H9 (cell line): ENCODE measurements at regions not wholly inside any gene's neighbourhood (a gene's known extent, or its start where the extent isn't known, plus 50 kb on each side); places are given as distances from the start of the nearest gene placed in this dataset.

Experiments
- DNase-seq: peaks from one replicate; pipeline ENCODE4 v3.0.0-alpha.2; 2017
- H2AFZ ChIP-seq: one replicate; pipeline ENCODE4 v1.6.1; 2013; ENCODE audit warnings: mild to moderate bottlenecking, low read length, control low read depth, moderate library complexity
- H2AK5ac ChIP-seq: 2 replicates; pipeline ENCODE4 v1.6.1; 2013; ENCODE audit warnings: low read length, control low read depth, mixed read lengths; ENCODE audit not compliant: insufficient read length
- H2BK120ac ChIP-seq: one replicate; pipeline ENCODE4 v1.6.1; 2013; ENCODE audit warnings: low read depth, mild to moderate bottlenecking, low read length, control low read depth, inconsistent platforms; ENCODE audit not compliant: poor library complexity, severe bottlenecking
- H2BK12ac ChIP-seq: 2 replicates; pipeline ENCODE4 v1.6.1; 2013; ENCODE audit warnings: low read length, control low read depth, mixed read lengths, low read depth; ENCODE audit not compliant: insufficient read length
- H2BK15ac ChIP-seq: 2 replicates; pipeline ENCODE4 v1.6.1; 2013; ENCODE audit warnings: low read depth, low read length, control low read depth
- H2BK20ac ChIP-seq: one replicate; pipeline ENCODE4 v1.6.1; 2013; ENCODE audit warnings: low read depth, mild to moderate bottlenecking, low read length, control low read depth, inconsistent platforms; ENCODE audit not compliant: poor library complexity, severe bottlenecking
- H2BK5ac ChIP-seq: 2 replicates; pipeline ENCODE4 v1.6.1; 2013; ENCODE audit warnings: low read length, control low read depth, mixed read lengths; ENCODE audit not compliant: insufficient read length
- H3K14ac ChIP-seq: 2 replicates; pipeline ENCODE4 v1.6.1; 2013; ENCODE audit warnings: low read length, control low read depth; ENCODE audit not compliant: insufficient read depth
- H3K18ac ChIP-seq: 2 replicates; pipeline ENCODE4 v1.6.1; 2013; ENCODE audit warnings: low read depth, mild to moderate bottlenecking, mixed read lengths, low read length, control low read depth; ENCODE audit not compliant: insufficient read length
- H3K23ac ChIP-seq: 2 replicates; pipeline ENCODE4 v1.6.1; 2013; ENCODE audit warnings: low read length, control low read depth, mixed read lengths, low read depth; ENCODE audit not compliant: insufficient read length
- H3K23me2 ChIP-seq: 2 replicates; pipeline ENCODE4 v1.6.1; 2013; ENCODE audit warnings: low read depth, mild to moderate bottlenecking, mixed read lengths, low read length, control low read depth; ENCODE audit not compliant: insufficient read length, poor library complexity, severe bottlenecking
- H3K27ac ChIP-seq: 2 replicates; pipeline ENCODE4 v1.5.1; 2013; ENCODE audit warnings: low read length, control low read depth, mixed read lengths, low read depth; ENCODE audit not compliant: insufficient read length
- H3K27me3 ChIP-seq: 2 replicates; pipeline ENCODE4 v1.6.1; 2013; ENCODE audit warnings: low read length, control low read depth, inconsistent platforms; ENCODE audit not compliant: insufficient read depth
- H3K4ac ChIP-seq: 2 replicates; pipeline ENCODE4 v1.6.1; 2013; ENCODE audit warnings: low read depth, mild to moderate bottlenecking, control low read depth, inconsistent platforms, low read length, moderate library complexity
- H3K4me1 ChIP-seq: 2 replicates; pipeline ENCODE4 v1.6.1; 2013; ENCODE audit warnings: low read length, control low read depth, inconsistent platforms; ENCODE audit not compliant: insufficient read depth
- H3K4me2 ChIP-seq: 2 replicates; pipeline ENCODE4 v1.6.1; 2013; ENCODE audit warnings: low read length, control low read depth, mixed read lengths; ENCODE audit not compliant: insufficient read length, insufficient read depth
- H3K56ac ChIP-seq: 2 replicates; pipeline ENCODE4 v1.6.1; 2013; ENCODE audit warnings: low read depth, mild to moderate bottlenecking, mixed read lengths, low read length, control low read depth; ENCODE audit not compliant: insufficient read length
- H3K79me1 ChIP-seq: 2 replicates; pipeline ENCODE4 v1.6.1; 2013; ENCODE audit warnings: low read depth, mild to moderate bottlenecking, moderate library complexity, low read length, control low read depth, inconsistent platforms; ENCODE audit not compliant: insufficient read depth, poor library complexity, severe bottlenecking
- H3K79me2 ChIP-seq: 2 replicates; pipeline ENCODE4 v1.6.1; 2013; ENCODE audit warnings: low read length, control low read depth, inconsistent platforms; ENCODE audit not compliant: insufficient read depth
- H3K9ac ChIP-seq: 2 replicates; pipeline ENCODE4 v1.6.1; 2013; ENCODE audit warnings: low read length, control low read depth, mixed read lengths; ENCODE audit not compliant: insufficient read length; ENCODE audit errors: extremely low read depth
- H3K9me3 ChIP-seq: one replicate; pipeline ENCODE4 v1.6.1; 2013; ENCODE audit warnings: low read depth, low read length, inconsistent platforms; ENCODE audit not compliant: control insufficient read depth
- H3T11ph ChIP-seq: one replicate; pipeline ENCODE4 v1.6.1; 2013; ENCODE audit warnings: mild to moderate bottlenecking, low read length, control low read depth, inconsistent platforms
- H4K20me1 ChIP-seq: one replicate; pipeline ENCODE4 v1.6.1; 2013; ENCODE audit not compliant: control insufficient read depth, insufficient read length, insufficient read depth
- H4K5ac ChIP-seq: 2 replicates; pipeline ENCODE4 v1.6.1; 2013; ENCODE audit warnings: low read depth, mild to moderate bottlenecking, mixed read lengths, low read length, control low read depth; ENCODE audit not compliant: insufficient read length
- H4K8ac ChIP-seq: replicated peaks from 2 replicates; pipeline ENCODE4 v1.6.1; 2013; ENCODE audit warnings: low read length, control low read depth, mixed read lengths, low read depth; ENCODE audit not compliant: insufficient read length
- H4K91ac ChIP-seq: 2 replicates; pipeline ENCODE4 v1.6.1; 2013; ENCODE audit warnings: low read depth, mild to moderate bottlenecking, moderate library complexity, mixed read lengths, low read length, control low read depth; ENCODE audit not compliant: insufficient read length
- H3K27ac Mint-ChIP-seq, 3 experiments: 2 replicates in 2 of 3; 3 replicates in 1 of 3; pipeline ENCODE4 v1.8.0; 2020 to 2021; ENCODE audit warnings: mixed read lengths in 3 of 3, mild to moderate bottlenecking in 1 of 3, moderate library complexity in 1 of 3
- H3K27me3 Mint-ChIP-seq: 2 replicates; pipeline ENCODE4 v1.8.0; 2021; ENCODE audit warnings: low read depth, mild to moderate bottlenecking, moderate library complexity, mixed read lengths
- H3K36me3 Mint-ChIP-seq, 3 experiments: 2 replicates in 2 of 3; 3 replicates in 1 of 3; pipeline ENCODE4 v1.8.0; 2020 to 2021; ENCODE audit warnings: low read depth in 3 of 3, mixed read lengths in 3 of 3; ENCODE audit not compliant: insufficient read depth in 1 of 3
- H3K4me1 Mint-ChIP-seq, 2 experiments: 2 replicates each; pipeline ENCODE4 v1.8.0; 2020; ENCODE audit warnings: mixed read lengths in 2 of 2
- H3K4me3 Mint-ChIP-seq, 2 experiments: 2 replicates in 1 of 2; 3 replicates in 1 of 2; pipeline ENCODE4 v1.8.0; 2020 to 2021; ENCODE audit warnings: mild to moderate bottlenecking in 2 of 2, mixed read lengths in 2 of 2, moderate library complexity in 1 of 2
- H3K9me3 Mint-ChIP-seq, 2 experiments: 2 replicates in 1 of 2; 3 replicates in 1 of 2; pipeline ENCODE4 v1.8.0; 2020; ENCODE audit warnings: mild to moderate bottlenecking in 2 of 2, mixed read lengths in 2 of 2, moderate library complexity in 1 of 2
- WGBS: extraction: QIAGEN DNeasy Blood & Tissue Kit; methylation state at CpG from one replicate; pipeline ENCODE4 v1.1.7; 2013; ENCODE audit warnings: missing lambda C conversion rate, low lambda C conversion rate, mixed read lengths; ENCODE audit not compliant: insufficient read length; ENCODE audit errors: extremely low coverage; 5-methylcytosine and 5-hydroxymethylcytosine counted together
- TF ChIP-seq, protein P1 (sequence below): fragments of 200-600 bp; sonication (generic); conservative IDR thresholded peaks from 3 replicates; pipeline ENCODE4 v1.8.0; 2021; ENCODE audit warnings: antibody characterized with exemption, mild to moderate bottlenecking

DNA sequence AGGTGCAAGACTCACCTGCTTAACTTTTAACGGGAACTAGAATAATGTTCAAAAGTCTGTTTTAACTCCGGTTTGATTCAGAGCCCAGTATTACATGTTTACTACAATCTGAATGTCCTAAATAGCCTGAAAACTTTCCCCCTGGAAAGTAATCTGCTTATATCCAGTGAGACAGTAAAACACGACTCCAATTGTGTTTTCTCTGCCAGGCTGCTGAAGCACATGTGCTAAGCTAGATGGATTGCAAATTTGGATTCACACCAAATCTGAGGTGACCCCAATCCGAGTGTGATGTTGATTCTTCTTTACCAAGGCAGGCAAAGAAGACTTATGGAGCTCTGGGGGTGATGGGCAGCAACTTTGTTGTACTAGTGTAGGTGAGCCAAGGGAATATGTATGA, 158.7 kb upstream of the PDGFD start:
- no peak overlapping the region for H3T11ph ChIP-seq
- H3K23me2 ChIP-seq: no peaks in the 10 kb centered on the region
- H2AK5ac ChIP-seq: no peak overlapping the region
- H3K23ac ChIP-seq: no peak overlapping the region
- Mint-ChIP-seq H3K27me3 (no peaks in the 10 kb centered on the region), H3K4me3 (no peak overlapping the region), H3K36me3 (no peaks in the 10 kb centered on the region), H3K9me3 (no peaks in the 10 kb centered on the region; a peak in 1 of 5 replicates), H3K4me1 (no peaks in the 10 kb centered on the region), H3K27ac (no peak overlapping the region)
- H3K27me3 ChIP-seq: no peaks in the 10 kb centered on the region
- no peak overlapping the region for H2BK20ac ChIP-seq
- no peak for DNase-seq
- H4K5ac ChIP-seq: no peak overlapping the region
- H3K14ac ChIP-seq: no peak overlapping the region
- H3K79me1 ChIP-seq: no peaks in the 10 kb centered on the region
- no peak overlapping the region for H4K8ac ChIP-seq
- TF ChIP-seq, protein P1, sequence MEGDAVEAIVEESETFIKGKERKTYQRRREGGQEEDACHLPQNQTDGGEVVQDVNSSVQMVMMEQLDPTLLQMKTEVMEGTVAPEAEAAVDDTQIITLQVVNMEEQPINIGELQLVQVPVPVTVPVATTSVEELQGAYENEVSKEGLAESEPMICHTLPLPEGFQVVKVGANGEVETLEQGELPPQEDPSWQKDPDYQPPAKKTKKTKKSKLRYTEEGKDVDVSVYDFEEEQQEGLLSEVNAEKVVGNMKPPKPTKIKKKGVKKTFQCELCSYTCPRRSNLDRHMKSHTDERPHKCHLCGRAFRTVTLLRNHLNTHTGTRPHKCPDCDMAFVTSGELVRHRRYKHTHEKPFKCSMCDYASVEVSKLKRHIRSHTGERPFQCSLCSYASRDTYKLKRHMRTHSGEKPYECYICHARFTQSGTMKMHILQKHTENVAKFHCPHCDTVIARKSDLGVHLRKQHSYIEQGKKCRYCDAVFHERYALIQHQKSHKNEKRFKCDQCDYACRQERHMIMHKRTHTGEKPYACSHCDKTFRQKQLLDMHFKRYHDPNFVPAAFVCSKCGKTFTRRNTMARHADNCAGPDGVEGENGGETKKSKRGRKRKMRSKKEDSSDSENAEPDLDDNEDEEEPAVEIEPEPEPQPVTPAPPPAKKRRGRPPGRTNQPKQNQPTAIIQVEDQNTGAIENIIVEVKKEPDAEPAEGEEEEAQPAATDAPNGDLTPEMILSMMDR: no peak
- no peak overlapping the region for H4K91ac ChIP-seq
- H2BK5ac ChIP-seq: no peak overlapping the region
- no peak overlapping the region for H3K4ac ChIP-seq
- no peaks in the 10 kb centered on the region; the same call in 1 of the 2 replicates for H3K4me1 ChIP-seq
- H3K9ac ChIP-seq: no peak overlapping the region
- no CpG with 5 or more reads among the region's 4 CpGs for WGBS
- H2BK15ac ChIP-seq: no peak overlapping the region
- no peak overlapping the region for H3K27ac ChIP-seq
- no peaks in the 10 kb centered on the region for H4K20me1 ChIP-seq
- H2BK12ac ChIP-seq: no peak overlapping the region
- H3K56ac ChIP-seq: no peak overlapping the region
- H2BK120ac ChIP-seq: no peak overlapping the region
- no peaks in the 10 kb centered on the region for H3K9me3 ChIP-seq
- H3K4me2 ChIP-seq: no peak overlapping the region
- H3K79me2 ChIP-seq: no peaks in the 10 kb centered on the region
- no peak overlapping the region for H3K18ac ChIP-seq
- H2AFZ ChIP-seq: no peak overlapping the region
